ENCODE measurements at regions not wholly inside any gene's neighbourhood (a gene's known extent, or its start where the extent isn't known, plus 50 kb on each side); places are given as distances from the start of the nearest gene placed in this dataset.

DNA sequence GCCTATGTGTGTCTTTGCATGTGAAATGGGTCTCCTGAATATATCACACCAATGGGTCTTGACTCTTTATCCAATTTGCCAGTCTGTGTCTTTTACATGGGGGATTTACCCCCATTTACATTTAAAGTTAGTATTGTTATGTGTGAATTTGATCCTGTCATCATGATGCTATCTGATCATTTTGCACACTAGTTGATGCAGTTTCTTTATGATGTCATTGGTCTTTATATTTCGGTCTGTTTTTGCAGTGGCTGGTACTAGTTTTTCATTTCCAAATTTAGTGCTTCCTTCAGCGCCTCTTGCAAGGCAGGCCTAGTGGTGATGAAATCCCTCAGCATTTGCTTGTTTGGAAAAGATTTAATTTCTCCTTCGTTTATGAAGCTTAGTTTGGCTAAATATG is 555.2 kb upstream of the BTBD3 start:
- TF ChIP-seq ZNF217 (IDR thresholded peaks at IDR 0.05) (no peak), YY1 (IDR thresholded peaks at IDR 0.05; ENCODE audit: low read depth, low read length) (no peak), CREM (IDR thresholded peaks at IDR 0.05; ENCODE audit: low read depth) (no peak), NR2C1 (IDR thresholded peaks at IDR 0.05) (no peak), NFXL1 (IDR thresholded peaks at IDR 0.05; ENCODE audit: borderline replicate concordance) (no peak), RUNX3 (IDR thresholded peaks at IDR 0.05; ENCODE audit: low read length) (no peak), ZSCAN29 (IDR thresholded peaks at IDR 0.05) (no peak), MYB (IDR thresholded peaks at IDR 0.05; ENCODE audit: borderline replicate concordance, low read depth, low read length) (no peak), TCF3 (IDR thresholded peaks at IDR 0.05; ENCODE audit: borderline replicate concordance, insufficient read depth, low read depth, low read length) (no peak), JUND (IDR thresholded peaks at IDR 0.05; ENCODE audit: low read depth, low read length) (no peak), GATAD2B (conservative IDR thresholded peaks at IDR 0.05; ENCODE audit: low read depth) (no peak), POLR2AphosphoS5 (IDR thresholded peaks at IDR 0.05; ENCODE audit: low read length) (no peak)
- TF ChIP-seq, protein P1, sequence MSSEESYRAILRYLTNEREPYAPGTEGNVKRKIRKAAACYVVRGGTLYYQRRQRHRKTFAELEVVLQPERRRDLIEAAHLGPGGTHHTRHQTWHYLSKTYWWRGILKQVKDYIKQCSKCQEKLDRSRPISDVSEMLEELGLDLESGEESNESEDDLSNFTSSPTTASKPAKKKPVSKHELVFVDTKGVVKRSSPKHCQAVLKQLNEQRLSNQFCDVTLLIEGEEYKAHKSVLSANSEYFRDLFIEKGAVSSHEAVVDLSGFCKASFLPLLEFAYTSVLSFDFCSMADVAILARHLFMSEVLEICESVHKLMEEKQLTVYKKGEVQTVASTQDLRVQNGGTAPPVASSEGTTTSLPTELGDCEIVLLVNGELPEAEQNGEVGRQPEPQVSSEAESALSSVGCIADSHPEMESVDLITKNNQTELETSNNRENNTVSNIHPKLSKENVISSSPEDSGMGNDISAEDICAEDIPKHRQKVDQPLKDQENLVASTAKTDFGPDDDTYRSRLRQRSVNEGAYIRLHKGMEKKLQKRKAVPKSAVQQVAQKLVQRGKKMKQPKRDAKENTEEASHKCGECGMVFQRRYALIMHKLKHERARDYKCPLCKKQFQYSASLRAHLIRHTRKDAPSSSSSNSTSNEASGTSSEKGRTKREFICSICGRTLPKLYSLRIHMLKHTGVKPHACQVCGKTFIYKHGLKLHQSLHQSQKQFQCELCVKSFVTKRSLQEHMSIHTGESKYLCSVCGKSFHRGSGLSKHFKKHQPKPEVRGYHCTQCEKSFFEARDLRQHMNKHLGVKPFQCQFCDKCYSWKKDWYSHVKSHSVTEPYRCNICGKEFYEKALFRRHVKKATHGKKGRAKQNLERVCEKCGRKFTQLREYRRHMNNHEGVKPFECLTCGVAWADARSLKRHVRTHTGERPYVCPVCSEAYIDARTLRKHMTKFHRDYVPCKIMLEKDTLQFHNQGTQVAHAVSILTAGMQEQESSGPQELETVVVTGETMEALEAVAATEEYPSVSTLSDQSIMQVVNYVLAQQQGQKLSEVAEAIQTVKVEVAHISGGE (CRISPR knock-in tag; IDR thresholded peaks at IDR 0.05), result no peak
- TF ChIP-seq, protein P2, sequence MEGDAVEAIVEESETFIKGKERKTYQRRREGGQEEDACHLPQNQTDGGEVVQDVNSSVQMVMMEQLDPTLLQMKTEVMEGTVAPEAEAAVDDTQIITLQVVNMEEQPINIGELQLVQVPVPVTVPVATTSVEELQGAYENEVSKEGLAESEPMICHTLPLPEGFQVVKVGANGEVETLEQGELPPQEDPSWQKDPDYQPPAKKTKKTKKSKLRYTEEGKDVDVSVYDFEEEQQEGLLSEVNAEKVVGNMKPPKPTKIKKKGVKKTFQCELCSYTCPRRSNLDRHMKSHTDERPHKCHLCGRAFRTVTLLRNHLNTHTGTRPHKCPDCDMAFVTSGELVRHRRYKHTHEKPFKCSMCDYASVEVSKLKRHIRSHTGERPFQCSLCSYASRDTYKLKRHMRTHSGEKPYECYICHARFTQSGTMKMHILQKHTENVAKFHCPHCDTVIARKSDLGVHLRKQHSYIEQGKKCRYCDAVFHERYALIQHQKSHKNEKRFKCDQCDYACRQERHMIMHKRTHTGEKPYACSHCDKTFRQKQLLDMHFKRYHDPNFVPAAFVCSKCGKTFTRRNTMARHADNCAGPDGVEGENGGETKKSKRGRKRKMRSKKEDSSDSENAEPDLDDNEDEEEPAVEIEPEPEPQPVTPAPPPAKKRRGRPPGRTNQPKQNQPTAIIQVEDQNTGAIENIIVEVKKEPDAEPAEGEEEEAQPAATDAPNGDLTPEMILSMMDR (IDR thresholded peaks at IDR 0.05 in 2 of 3, conservative IDR thresholded peaks at IDR 0.05 in 1 of 3; ENCODE audit: control insufficient read depth in 2 of 3, extremely low read depth in 1 of 3, insufficient read depth in 1 of 3, low read depth in 3 of 3, low read length in 3 of 3), result no peak
- TF ChIP-seq, protein P3, sequence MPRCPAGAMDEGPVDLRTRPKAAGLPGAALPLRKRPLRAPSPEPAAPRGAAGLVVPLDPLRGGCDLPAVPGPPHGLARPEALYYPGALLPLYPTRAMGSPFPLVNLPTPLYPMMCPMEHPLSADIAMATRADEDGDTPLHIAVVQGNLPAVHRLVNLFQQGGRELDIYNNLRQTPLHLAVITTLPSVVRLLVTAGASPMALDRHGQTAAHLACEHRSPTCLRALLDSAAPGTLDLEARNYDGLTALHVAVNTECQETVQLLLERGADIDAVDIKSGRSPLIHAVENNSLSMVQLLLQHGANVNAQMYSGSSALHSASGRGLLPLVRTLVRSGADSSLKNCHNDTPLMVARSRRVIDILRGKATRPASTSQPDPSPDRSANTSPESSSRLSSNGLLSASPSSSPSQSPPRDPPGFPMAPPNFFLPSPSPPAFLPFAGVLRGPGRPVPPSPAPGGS (IDR thresholded peaks at IDR 0.05; ENCODE audit: borderline replicate concordance, insufficient read depth, low read depth, low read length, poor library complexity, severe bottlenecking), result no peak
- TF ChIP-seq, protein P4, sequence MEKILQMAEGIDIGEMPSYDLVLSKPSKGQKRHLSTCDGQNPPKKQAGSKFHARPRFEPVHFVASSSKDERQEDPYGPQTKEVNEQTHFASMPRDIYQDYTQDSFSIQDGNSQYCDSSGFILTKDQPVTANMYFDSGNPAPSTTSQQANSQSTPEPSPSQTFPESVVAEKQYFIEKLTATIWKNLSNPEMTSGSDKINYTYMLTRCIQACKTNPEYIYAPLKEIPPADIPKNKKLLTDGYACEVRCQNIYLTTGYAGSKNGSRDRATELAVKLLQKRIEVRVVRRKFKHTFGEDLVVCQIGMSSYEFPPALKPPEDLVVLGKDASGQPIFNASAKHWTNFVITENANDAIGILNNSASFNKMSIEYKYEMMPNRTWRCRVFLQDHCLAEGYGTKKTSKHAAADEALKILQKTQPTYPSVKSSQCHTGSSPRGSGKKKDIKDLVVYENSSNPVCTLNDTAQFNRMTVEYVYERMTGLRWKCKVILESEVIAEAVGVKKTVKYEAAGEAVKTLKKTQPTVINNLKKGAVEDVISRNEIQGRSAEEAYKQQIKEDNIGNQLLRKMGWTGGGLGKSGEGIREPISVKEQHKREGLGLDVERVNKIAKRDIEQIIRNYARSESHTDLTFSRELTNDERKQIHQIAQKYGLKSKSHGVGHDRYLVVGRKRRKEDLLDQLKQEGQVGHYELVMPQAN (conservative IDR thresholded peaks at IDR 0.05), result no peak
- intact Hi-C loops (cut with micrococcal nuclease; ENCODE audit: unreplicated experiment) (no loop called here), in situ Hi-C loops (cut with MboI) (no loop called here)
- ChIA-PET SMC1A (ENCODE audit: uncharacterized antibody, unreplicated experiment) (no interaction called here), CTCF (no interaction called here), POLR2A (interaction anchor here (0.6 kb wide), 1 partner anchor 24 kb away, joined by 3 read pairs; no protein-coding TSS in a partner anchor), RAD21 (ENCODE audit: unreplicated experiment) (no interaction called here)
- no peaks in the 10 kb centered on the region for H3K27me3 ChIP-seq (replicated peaks in 1 of 2; ENCODE audit: control insufficient read depth in 2 of 2, insufficient read depth in 2 of 2, low read length in 1 of 2)
- DNase-seq (ENCODE audit: low read depth, low spot score) (no peak), FAIRE-seq (no peak), ATAC-seq (no peak)
- no peak overlapping the region for H3K27ac ChIP-seq (ENCODE audit: control insufficient read depth, insufficient read depth)
- no peaks in the 10 kb centered on the region for H3K79me2 ChIP-seq (ENCODE audit: control insufficient read depth, insufficient read depth, low read length)
- H3K9ac ChIP-seq (ENCODE audit: control insufficient read depth, insufficient read depth, low read length), result no peak overlapping the region
- H3K36me3 ChIP-seq (ENCODE audit: control insufficient read depth in 2 of 2, insufficient read depth in 2 of 2, low read length in 1 of 2), result no peaks in the 10 kb centered on the region
- H2AFZ ChIP-seq (ENCODE audit: control insufficient read depth, low read depth, low read length), result no peak overlapping the region
- H3K4me1 ChIP-seq (ENCODE audit: control insufficient read depth, insufficient read depth, low read length), result no peaks in the 10 kb centered on the region
- no peaks in the 10 kb centered on the region for H4K20me1 ChIP-seq (ENCODE audit: control insufficient read depth, insufficient read depth)
- no peak overlapping the region for H3K4me2 ChIP-seq (ENCODE audit: control insufficient read depth, insufficient read depth)
- 22% methylated on average over 3 of the region's 3 CpGs for WGBS (ENCODE audit: insufficient coverage, insufficient replicate concordance, low lambda C conversion rate, missing lambda C conversion rate)
- no peaks in the 10 kb centered on the region; the same call in 2 of the 3 replicates for H3K9me3 ChIP-seq (replicated peaks; ENCODE audit: control insufficient read depth, insufficient read depth, low read length)
- H3K4me3 ChIP-seq, result no peak overlapping the region
- BruUV-seq (replicated peaks), result no TSS peak

All from GM12878 (cell line).